GM12873 (cell line): ENCODE measurements at regions not wholly inside any gene's neighbourhood (a gene's known extent, or its start where the extent isn't known, plus 50 kb on each side); places are given as distances from the start of the nearest gene placed in this dataset.

ENCODE experiments used
- TF ChIP-seq, protein P1 (sequence below): IDR thresholded peaks from 2 replicates; pipeline ENCODE4 v1.5.1; 2012; ENCODE audit warnings: low read depth, mild to moderate bottlenecking, moderate library complexity, low read length, control low read depth; ENCODE audit not compliant: insufficient read depth; ENCODE audit errors: missing control alignments

DNA sequence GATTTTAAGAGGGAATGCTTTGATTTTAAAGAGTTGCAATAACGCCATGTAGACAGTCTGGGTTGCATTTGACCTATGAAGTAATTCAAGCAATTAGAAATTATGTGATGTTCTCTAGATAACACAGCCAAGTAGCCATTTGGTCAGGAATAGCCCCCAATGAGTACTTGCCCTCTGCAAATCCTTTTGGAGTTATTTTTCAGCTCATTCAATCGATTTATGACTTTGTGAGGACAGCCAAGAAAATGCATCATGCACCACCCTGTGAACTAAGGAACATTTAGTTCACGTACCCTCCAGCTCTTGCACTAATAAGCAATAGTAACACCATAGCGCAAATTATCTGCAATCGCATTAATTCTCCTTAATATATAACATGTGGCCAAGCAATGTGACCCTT lies 552.6 kb upstream of the INTU start:
- TF ChIP-seq, protein P1, sequence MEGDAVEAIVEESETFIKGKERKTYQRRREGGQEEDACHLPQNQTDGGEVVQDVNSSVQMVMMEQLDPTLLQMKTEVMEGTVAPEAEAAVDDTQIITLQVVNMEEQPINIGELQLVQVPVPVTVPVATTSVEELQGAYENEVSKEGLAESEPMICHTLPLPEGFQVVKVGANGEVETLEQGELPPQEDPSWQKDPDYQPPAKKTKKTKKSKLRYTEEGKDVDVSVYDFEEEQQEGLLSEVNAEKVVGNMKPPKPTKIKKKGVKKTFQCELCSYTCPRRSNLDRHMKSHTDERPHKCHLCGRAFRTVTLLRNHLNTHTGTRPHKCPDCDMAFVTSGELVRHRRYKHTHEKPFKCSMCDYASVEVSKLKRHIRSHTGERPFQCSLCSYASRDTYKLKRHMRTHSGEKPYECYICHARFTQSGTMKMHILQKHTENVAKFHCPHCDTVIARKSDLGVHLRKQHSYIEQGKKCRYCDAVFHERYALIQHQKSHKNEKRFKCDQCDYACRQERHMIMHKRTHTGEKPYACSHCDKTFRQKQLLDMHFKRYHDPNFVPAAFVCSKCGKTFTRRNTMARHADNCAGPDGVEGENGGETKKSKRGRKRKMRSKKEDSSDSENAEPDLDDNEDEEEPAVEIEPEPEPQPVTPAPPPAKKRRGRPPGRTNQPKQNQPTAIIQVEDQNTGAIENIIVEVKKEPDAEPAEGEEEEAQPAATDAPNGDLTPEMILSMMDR = no peak

DNA sequence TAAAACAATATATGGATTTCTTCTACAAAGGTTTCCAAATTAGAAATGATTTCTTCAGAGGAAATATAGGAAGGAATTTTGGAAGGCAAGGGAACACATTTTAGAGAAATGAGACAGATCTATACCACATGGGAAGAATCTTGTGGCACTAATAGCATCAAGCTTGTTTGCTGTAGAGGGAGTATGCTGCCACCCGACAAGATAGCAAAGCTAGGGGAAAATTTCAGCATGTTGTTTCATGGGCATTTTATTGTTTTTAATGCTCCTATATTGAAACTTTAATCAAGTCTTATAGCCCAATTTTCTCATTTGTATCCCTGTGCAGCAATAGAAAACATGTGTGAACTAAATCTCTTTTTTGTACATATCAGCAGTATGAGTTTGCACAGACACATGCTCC lies 551.7 kb upstream of the INTU start:
- TF ChIP-seq, protein P1 = no peak

DNA sequence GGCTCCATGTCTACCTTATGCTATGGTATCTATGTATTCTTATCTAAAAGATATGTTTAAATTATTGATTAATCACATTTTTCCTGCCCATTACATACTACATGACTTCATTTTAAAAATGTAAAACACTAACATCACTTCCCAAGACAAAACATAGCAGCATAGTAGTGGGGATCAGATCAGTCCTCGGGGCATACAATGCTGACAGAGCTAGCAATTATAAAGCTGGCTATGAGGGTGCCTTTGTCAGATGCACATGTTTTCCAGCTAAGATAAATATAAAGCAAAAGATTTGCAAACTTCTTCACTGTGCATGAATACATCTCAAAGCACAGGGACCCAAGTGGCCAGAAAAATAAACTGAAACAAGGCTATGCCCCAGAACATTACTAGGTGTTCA lies 549.8 kb upstream of the INTU start:
- TF ChIP-seq, protein P1 = no peak

DNA sequence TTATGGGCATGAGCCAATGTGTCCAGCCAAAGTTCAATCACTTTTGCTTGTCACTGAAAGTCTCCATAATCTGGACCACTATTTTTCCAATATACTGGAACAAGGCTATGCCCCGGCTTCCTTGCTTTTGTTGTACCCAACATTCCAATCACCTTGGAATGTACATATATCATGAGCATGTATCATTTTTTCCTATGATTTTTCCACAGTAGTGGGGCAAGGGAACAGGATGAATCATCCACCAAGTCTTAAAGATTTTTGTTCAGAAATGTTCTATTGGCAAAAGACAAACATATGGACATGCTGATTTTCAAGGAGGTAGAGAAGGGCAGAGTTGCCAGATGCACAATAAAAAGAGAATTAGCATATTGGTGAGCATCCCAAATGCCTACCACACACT lies 548.1 kb upstream of the INTU start:
- TF ChIP-seq, protein P1 = no peak

DNA sequence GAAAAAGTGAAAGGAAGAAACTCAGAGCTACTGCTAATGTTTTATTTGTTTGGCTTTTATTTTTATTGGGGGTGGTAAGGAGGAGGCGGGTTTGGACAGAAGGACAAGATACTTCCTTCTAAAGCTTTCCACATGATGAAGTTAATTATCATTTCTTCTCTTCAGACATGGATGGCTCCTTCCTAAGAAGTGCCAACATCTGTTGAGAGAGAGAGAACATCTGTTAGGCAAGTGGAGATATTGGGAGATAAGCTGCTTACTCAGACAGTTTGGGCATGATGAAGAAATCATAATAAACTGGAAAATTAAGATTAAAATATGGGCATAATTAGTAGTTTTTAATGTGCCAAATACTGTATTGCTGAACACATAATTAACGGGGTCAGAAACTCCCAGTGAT lies 535.7 kb upstream of the INTU start:
- TF ChIP-seq, protein P1 = no peak

DNA sequence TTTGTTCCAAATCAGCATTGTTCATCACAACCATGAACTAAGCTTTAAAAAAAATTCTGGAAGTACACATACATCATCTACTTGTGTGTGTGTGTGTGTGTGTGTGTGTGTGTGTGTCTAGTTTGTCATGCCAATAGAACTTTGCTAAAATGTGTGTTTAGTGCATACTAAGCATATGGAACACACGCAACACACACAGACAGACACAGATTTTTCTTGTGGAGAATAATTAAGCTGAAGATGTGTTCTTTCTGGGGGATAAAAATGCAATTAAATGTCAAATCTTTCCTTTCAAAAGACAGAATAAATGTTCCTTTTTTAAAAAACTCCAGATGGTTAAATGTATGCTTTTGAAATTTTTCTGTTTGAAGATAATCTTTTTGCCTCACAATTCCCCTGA lies 530.4 kb upstream of the INTU start:
- TF ChIP-seq, protein P1 = no peak

DNA sequence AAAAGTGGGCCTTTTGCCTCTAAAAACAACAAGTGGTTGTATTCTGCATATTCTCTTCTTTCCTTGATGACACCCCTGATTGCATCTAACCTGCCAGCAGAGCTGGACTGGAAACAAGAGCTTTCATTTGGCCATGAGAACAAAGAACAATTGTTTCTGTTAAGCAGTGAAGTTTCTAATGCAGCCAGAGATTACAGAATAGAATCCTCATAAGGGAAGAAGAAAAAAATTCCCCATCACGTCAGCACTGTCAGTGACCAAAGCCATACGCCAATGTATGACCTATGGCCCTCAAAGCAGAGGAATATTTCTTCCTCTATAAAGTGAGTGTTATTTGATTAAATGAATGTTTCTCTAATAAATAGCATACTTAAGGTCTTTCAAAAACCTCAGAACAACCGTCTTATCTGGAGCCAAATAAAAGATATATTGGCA lies 529.1 kb upstream of the INTU start:
- TF ChIP-seq, protein P1 = no peak
